NCI-H345 (cell line): ENCODE measurements at regions not wholly inside any gene's neighbourhood (a gene's known extent, or its start where the extent isn't known, plus 50 kb on each side); places are given as distances from the start of the nearest gene placed in this dataset.

Experiments
- DNase-seq: peaks from one replicate; lab custom pipeline; 2025; lab: John Stamatoyannopoulos, UW

- no peak for DNase-seq
Measured at GRCh38 chr1:228848406-228848805, 113.1 kb downstream of the RHOU start.

GRCh38 chr1:228849011-228849541 lies 113.8 kb downstream of the RHOU start:
- no peak for DNase-seq

- no peak for DNase-seq
Measured at GRCh38 chr1:228850141-228851100, 115.1 kb downstream of the RHOU start.

GRCh38 chr1:228851193-228851592 lies 115.9 kb downstream of the RHOU start:
- no peak for DNase-seq

- no peak for DNase-seq
Measured at GRCh38 chr1:228851618-228852017, 116.3 kb downstream of the RHOU start.

- DNase-seq = no peak
Measured at GRCh38 chr1:228852024-228852423, 116.7 kb downstream of the RHOU start.

GRCh38 chr1:228852511-228853088 lies 117.3 kb downstream of the RHOU start:
- DNase-seq = no peak

GRCh38 chr1:228853191-228853590 lies 117.9 kb downstream of the RHOU start:
- no peak for DNase-seq

GRCh38 chr1:228853637-228854036 lies 118.4 kb downstream of the RHOU start:
- no peak for DNase-seq

GRCh38 chr1:228854907-228855306 lies 119.6 kb downstream of the RHOU start:
- no peak for DNase-seq

GRCh38 chr1:228857611-228858010 lies 122.3 kb downstream of the RHOU start:
- no peak for DNase-seq

- no peak for DNase-seq
Measured at GRCh38 chr1:228860911-228861831, 125.9 kb downstream of the RHOU start.

- no peak for DNase-seq
Measured at GRCh38 chr1:228861832-228862180, 126.5 kb downstream of the RHOU start.

GRCh38 chr1:228862542-228863505 lies 127.5 kb downstream of the RHOU start:
- no peak for DNase-seq

- DNase-seq = no peak
Measured at GRCh38 chr1:228863776-228864175, 128.5 kb downstream of the RHOU start.

GRCh38 chr1:228865627-228866330 lies 130.5 kb downstream of the RHOU start:
- peak; percentile 27 for DNase-seq

GRCh38 chr1:228866468-228866867 lies 131.2 kb downstream of the RHOU start:
- no peak for DNase-seq

GRCh38 chr1:228867108-228867950 lies 132.1 kb downstream of the RHOU start:
- peak; percentile 73 for DNase-seq
